Muscle of leg (tissue), 3 donors: ENCODE measurements at regions not wholly inside any gene's neighbourhood (a gene's known extent, or its start where the extent isn't known, plus 50 kb on each side); places are given as distances from the start of the nearest gene placed in this dataset.

Experiments used
- DNase-seq: peaks from one replicate; pipeline ENCODE4 v3.0.0; 2013
- H3K27ac ChIP-seq: one replicate; pipeline ENCODE4 v1.5.1; 2013; ENCODE audit warnings: mild to moderate bottlenecking, low read length, control low read depth
- H3K27me3 ChIP-seq: one replicate; pipeline ENCODE4 v1.6.1; 2013; ENCODE audit warnings: low read length; ENCODE audit not compliant: control insufficient read depth, insufficient read depth
- H3K36me3 ChIP-seq: one replicate; pipeline ENCODE4 v1.6.1; 2013; ENCODE audit warnings: low read length; ENCODE audit not compliant: control insufficient read depth, insufficient read depth
- H3K4me1 ChIP-seq: one replicate; pipeline ENCODE4 v1.6.1; 2013; ENCODE audit warnings: low read length; ENCODE audit not compliant: control insufficient read depth, insufficient read depth
- H3K4me3 ChIP-seq: one replicate; pipeline ENCODE4 v1.5.1; 2013; ENCODE audit warnings: low read length, control low read depth
- H3K9me3 ChIP-seq: replicated peaks from 2 replicates; pipeline ENCODE4 v1.6.1; 2013; ENCODE audit warnings: low read depth, low read length; ENCODE audit not compliant: control insufficient read depth
- WGBS: methylation state at CpG from one replicate; pipeline ENCODE4 v1.1.5; 2013; ENCODE audit warnings: missing lambda C conversion rate; ENCODE audit not compliant: insufficient coverage; 5-methylcytosine and 5-hydroxymethylcytosine counted together

- WGBS = 33% methylated on average over 1 of the region's 2 CpGs
- no peaks in the 10 kb centered on the region for H3K36me3 ChIP-seq
- no peak overlapping the region for H3K27ac ChIP-seq
- H3K4me1 ChIP-seq = no peaks in the 10 kb centered on the region
- H3K9me3 ChIP-seq = no peaks in the 10 kb centered on the region
- no peaks in the 10 kb centered on the region for H3K27me3 ChIP-seq
- no peak for DNase-seq
- no peak overlapping the region for H3K4me3 ChIP-seq
Measured at GRCh38 chr6:104434519-104434918, 425.2 kb downstream of the HACE1 start.

- WGBS = 94% methylated on average over 2 of the region's 3 CpGs
- Histone ChIP-seq H3K9me3 (peaks cover 4% of the 10 kb centered on the region), H3K27ac (no peak overlapping the region), H3K27me3 (no peaks in the 10 kb centered on the region), H3K4me1 (no peaks in the 10 kb centered on the region), H3K36me3 (no peaks in the 10 kb centered on the region), H3K4me3 (no peak overlapping the region)
- DNase-seq = no peak
Measured at GRCh38 chr6:104431096-104431495, 428.6 kb downstream of the HACE1 start.

- Histone ChIP-seq H3K36me3 (no peaks in the 10 kb centered on the region), H3K27ac (no peak overlapping the region), H3K27me3 (no peaks in the 10 kb centered on the region), H3K4me1 (no peaks in the 10 kb centered on the region), H3K9me3 (peaks cover 4% of the 10 kb centered on the region), H3K4me3 (no peak overlapping the region)
- DNase-seq = peak; percentile 25
- 13% methylated on average over 1 of the region's 1 CpG for WGBS
Measured at GRCh38 chr6:104428184-104428583, 431.5 kb downstream of the HACE1 start.

DNA sequence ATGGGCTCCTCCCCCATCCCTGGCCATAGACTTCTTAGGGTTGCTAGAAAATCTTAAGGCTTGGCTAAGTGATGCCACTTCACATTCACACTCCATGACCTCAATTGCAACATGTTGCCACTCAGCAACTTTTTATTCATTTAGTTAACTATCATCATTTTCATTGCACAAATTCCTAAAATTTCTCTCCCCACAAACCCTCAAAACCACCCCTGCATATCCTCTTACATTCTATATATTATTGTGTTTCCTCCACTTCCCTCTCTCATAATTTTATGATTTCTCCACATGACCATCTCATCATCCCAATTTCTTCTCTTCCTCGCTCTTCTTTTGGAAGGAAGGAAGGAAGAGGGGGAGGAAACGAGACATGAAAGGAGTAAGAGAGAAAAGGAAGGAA lies 436.0 kb downstream of the HACE1 start:
- H3K27me3 ChIP-seq = no peaks in the 10 kb centered on the region
- H3K36me3 ChIP-seq = no peaks in the 10 kb centered on the region
- WGBS = no CpG with 5 or more reads among the region's 2 CpGs
- no peak overlapping the region for H3K4me3 ChIP-seq
- H3K9me3 ChIP-seq = peaks cover 4% of the 10 kb centered on the region
- no peaks in the 10 kb centered on the region for H3K4me1 ChIP-seq
- DNase-seq = no peak
- no peak overlapping the region for H3K27ac ChIP-seq

GRCh38 chr6:104421650-104422049 lies 438.1 kb downstream of the HACE1 start:
- DNase-seq = peak; percentile 37
- no peaks in the 10 kb centered on the region for H3K36me3 ChIP-seq
- H3K9me3 ChIP-seq = no peaks in the 10 kb centered on the region
- H3K4me1 ChIP-seq = no peaks in the 10 kb centered on the region
- no peak overlapping the region for H3K4me3 ChIP-seq
- H3K27ac ChIP-seq = no peak overlapping the region
- WGBS = no CpG with 5 or more reads among the region's 4 CpGs
- H3K27me3 ChIP-seq = no peaks in the 10 kb centered on the region

DNA sequence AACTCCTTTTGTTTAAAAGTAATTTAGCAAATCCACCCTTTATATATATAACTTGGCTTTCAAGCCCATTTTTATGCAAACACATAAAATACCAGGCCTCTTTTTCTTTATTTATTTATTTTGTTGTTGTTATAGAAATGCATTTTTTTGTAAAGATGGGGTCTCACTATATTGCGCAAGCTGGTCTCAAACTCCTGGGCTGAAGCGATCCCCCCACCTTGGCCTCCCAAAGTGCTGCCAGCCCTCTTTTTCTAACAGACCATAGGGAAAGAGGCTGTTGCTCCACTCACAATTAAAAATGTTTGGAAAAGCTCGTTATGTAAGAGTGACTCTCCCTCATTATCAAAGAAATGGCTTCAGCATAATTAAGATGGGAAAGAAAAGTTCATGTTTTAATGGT lies 440.9 kb downstream of the HACE1 start:
- Histone ChIP-seq H3K9me3 (no peaks in the 10 kb centered on the region), H3K4me1 (no peaks in the 10 kb centered on the region), H3K27me3 (no peaks in the 10 kb centered on the region), H3K27ac (no peak overlapping the region), H3K36me3 (no peaks in the 10 kb centered on the region), H3K4me3 (no peak overlapping the region)
- DNase-seq = no peak
- WGBS = no CpG with 5 or more reads among the region's 3 CpGs

DNA sequence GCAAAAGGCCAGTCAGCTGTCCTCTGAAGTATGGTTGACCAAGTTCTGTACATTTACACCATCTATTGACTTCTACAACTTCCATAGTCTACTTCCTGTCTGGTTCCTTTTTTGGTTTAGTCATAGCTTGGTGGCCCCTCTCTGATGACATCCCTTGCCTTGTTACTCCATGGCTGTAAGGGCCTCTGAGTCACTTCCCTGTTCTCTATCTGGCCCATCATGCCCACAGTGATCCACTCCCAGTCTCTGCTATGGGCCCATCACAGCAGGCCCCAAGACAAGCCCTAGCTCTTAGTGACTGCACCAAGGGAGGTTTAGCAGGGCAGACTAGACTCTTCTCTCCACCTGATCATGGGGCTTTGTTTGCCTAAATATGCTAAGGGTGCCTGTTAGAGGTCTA lies 441.6 kb downstream of the HACE1 start:
- DNase-seq = no peak
- Histone ChIP-seq H3K4me1 (no peaks in the 10 kb centered on the region), H3K27me3 (no peaks in the 10 kb centered on the region), H3K9me3 (no peaks in the 10 kb centered on the region), H3K4me3 (no peak overlapping the region), H3K36me3 (no peaks in the 10 kb centered on the region), H3K27ac (no peak overlapping the region)

GRCh38 chr6:104414723-104415122 lies 445.0 kb downstream of the HACE1 start:
- Histone ChIP-seq H3K4me1 (no peaks in the 10 kb centered on the region), H3K27ac (no peak overlapping the region), H3K9me3 (no peaks in the 10 kb centered on the region), H3K4me3 (no peak overlapping the region), H3K36me3 (no peaks in the 10 kb centered on the region), H3K27me3 (no peaks in the 10 kb centered on the region)
- DNase-seq = no peak
- WGBS = 67% methylated on average over 1 of the region's 1 CpG

GRCh38 chr6:104413767-104414166 lies 446.0 kb downstream of the HACE1 start:
- no peak for DNase-seq
- WGBS = 71% methylated on average over 1 of the region's 3 CpGs
- H3K27me3 ChIP-seq = no peaks in the 10 kb centered on the region
- no peaks in the 10 kb centered on the region for H3K36me3 ChIP-seq
- no peaks in the 10 kb centered on the region for H3K4me1 ChIP-seq
- no peak overlapping the region for H3K4me3 ChIP-seq
- no peaks in the 10 kb centered on the region for H3K9me3 ChIP-seq
- no peak overlapping the region for H3K27ac ChIP-seq

DNA sequence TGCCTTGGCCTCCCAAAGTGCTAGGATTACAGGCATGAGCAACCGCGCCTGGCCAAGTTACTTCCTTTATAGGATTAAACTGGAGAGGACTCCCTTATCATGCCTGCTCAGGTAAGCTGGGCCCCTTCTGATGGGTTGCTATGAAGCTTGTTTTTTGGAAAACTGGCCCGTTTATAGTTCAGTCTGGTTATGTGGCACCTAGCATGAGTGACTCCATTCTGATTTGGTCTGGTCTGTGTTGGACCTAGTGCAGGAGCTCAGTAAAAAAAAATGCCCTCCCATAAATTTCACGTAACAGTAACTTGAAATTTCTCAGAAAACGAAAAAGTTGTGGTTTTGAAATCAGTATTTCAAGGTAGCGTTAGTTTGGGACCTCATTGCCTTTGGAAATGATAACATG lies 448.4 kb downstream of the HACE1 start:
- DNase-seq = no peak
- Histone ChIP-seq H3K4me1 (no peaks in the 10 kb centered on the region), H3K27ac (no peak overlapping the region), H3K9me3 (no peaks in the 10 kb centered on the region), H3K36me3 (no peaks in the 10 kb centered on the region), H3K27me3 (no peaks in the 10 kb centered on the region), H3K4me3 (no peak overlapping the region)
- 60% methylated on average over 1 of the region's 6 CpGs for WGBS

GRCh38 chr6:104409913-104410312 lies 449.8 kb downstream of the HACE1 start:
- no peaks in the 10 kb centered on the region for H3K36me3 ChIP-seq
- no peak overlapping the region for H3K27ac ChIP-seq
- no peaks in the 10 kb centered on the region for H3K4me1 ChIP-seq
- peak; percentile 26 for DNase-seq
- H3K4me3 ChIP-seq = no peak overlapping the region
- H3K9me3 ChIP-seq = no peaks in the 10 kb centered on the region
- H3K27me3 ChIP-seq = no peaks in the 10 kb centered on the region
